A549 (cell line): ENCODE measurements at regions not wholly inside any gene's neighbourhood (a gene's known extent, or its start where the extent isn't known, plus 50 kb on each side); places are given as distances from the start of the nearest gene placed in this dataset.
A peak's percentile ranks its signal among the peaks of the same experiment; 100 is the strongest.

ENCODE experiments used
- ATAC-seq, 2 experiments: fragments of 200-7000 bp in 1 of 2; fragments of >200 bp in 1 of 2; cut with Nextera tagmentation in 1 of 2; cut with Tn5 transposase in 1 of 2; 3 replicates each; pipeline versions ENCODE4 v1.8.0 to v1.9.1; 2018 to 2020; ENCODE audit warnings: mild to moderate bottlenecking in 1 of 2, moderate library complexity in 1 of 2
- CTCF ChIA-PET: fragments of 300-600 bp; sonication (Branson Sonifier 250); formaldehyde crosslinking; extraction: SDS; loops from one replicate; lab custom pipeline; 2021; ENCODE audit warnings: antibody characterized with exemption, inconsistent platforms; lab: Yijun Ruan, JAX
- POLR2A ChIA-PET: fragments of 350-600 bp; formaldehyde crosslinking; extraction: SDS; loops from one replicate; lab custom pipeline; 2021; ENCODE audit warnings: antibody characterized with exemption, inconsistent platforms; lab: Yijun Ruan, JAX
- DNase-seq, 2 experiments: peaks; one replicate each; pipeline versions ENCODE4 v3.0.0 to v3.0.0-alpha.2; 2011 to 2016; ENCODE audit warnings: low read depth in 1 of 2, low spot score in 1 of 2
- FAIRE-seq: peaks from 2 replicates; lab custom pipeline; 2011; peaks lifted over from hg19 to GRCh38; lab: Jason Lieb, UNC
- H3K27ac ChIP-seq, 2 experiments: fragments of >200 bp; sonication (Bioruptor Twin); formaldehyde crosslinking; 3 replicates each; pipeline ENCODE4 v1.5.1; 2016 to 2017
- H3K4me1 ChIP-seq: fragments of >200 bp; sonication (Bioruptor Twin); formaldehyde crosslinking; 3 replicates; pipeline ENCODE4 v1.6.1; 2016
- H3K4me2 ChIP-seq: fragments of >200 bp; sonication (Bioruptor Twin); formaldehyde crosslinking; 3 replicates; pipeline ENCODE4 v1.6.1; 2016
- H3K4me3 ChIP-seq: fragments of >200 bp; sonication (Bioruptor Twin); formaldehyde crosslinking; 3 replicates; pipeline ENCODE4 v1.5.1; 2016
- H3K9me3 ChIP-seq: fragments of >200 bp; sonication (Bioruptor Twin); formaldehyde crosslinking; 3 replicates; pipeline ENCODE4 v1.6.1; 2016
- BHLHE40 ChIP-seq: IDR thresholded peaks from 2 replicates; pipeline ENCODE4 v1.6.1; 2012; ENCODE audit warnings: low read depth, low read length, inconsistent platforms
- CBX8 ChIP-seq: fragments of 200-600 bp; sonication (generic); IDR thresholded peaks from 2 replicates; pipeline ENCODE4 v1.6.1; 2016
- CHD4 ChIP-seq: fragments of 200-600 bp; sonication (generic); IDR thresholded peaks from 2 replicates; pipeline ENCODE4 v1.6.1; 2016; ENCODE audit warnings: antibody characterized with exemption, mild to moderate bottlenecking, borderline replicate concordance
- EHF ChIP-seq: fragments of 250-450 bp; sonication (Bioruptor Pico); IDR thresholded peaks from 2 replicates; pipeline ENCODE4 v1.5.0; 2020; ENCODE audit warnings: mild to moderate bottlenecking
- EP300 ChIP-seq, 2 experiments: fragments of >200 bp; sonication (Bioruptor Twin); formaldehyde crosslinking; IDR thresholded peaks; 2 replicates in 1 of 2; 3 replicates in 1 of 2; pipeline ENCODE4 v1.6.1; 2016 to 2017
- ESRRA ChIP-seq: fragments of 150-350 bp; IDR thresholded peaks from 2 replicates; pipeline ENCODE4 v1.6.1; 2014; ENCODE audit warnings: mild to moderate bottlenecking, low read length, borderline replicate concordance
- FOSL2 ChIP-seq, 2 experiments: fragments of 450-650 bp in 1 of 2; fragments of >200 bp in 1 of 2; sonication (Bioruptor Twin) in 1 of 2; formaldehyde crosslinking; IDR thresholded peaks; 2 replicates each; pipeline versions ENCODE4 v1.5.0 to v1.6.1; 2016 to 2020; ENCODE audit warnings: mild to moderate bottlenecking in 1 of 2, moderate library complexity in 1 of 2
- HDAC2 ChIP-seq: fragments of 200-600 bp; sonication (generic); IDR thresholded peaks from 2 replicates; pipeline ENCODE4 v1.6.1; 2016
- HEYL ChIP-seq: fragments of 250-450 bp; sonication (Bioruptor Pico); IDR thresholded peaks from 2 replicates; pipeline ENCODE4 v1.8.0; 2021; ENCODE audit warnings: mild to moderate bottlenecking, moderate library complexity
- HOXA7 ChIP-seq: fragments of 250-450 bp; sonication (Bioruptor Pico); IDR thresholded peaks from 2 replicates; pipeline ENCODE4 v1.5.0; 2020; ENCODE audit warnings: mild to moderate bottlenecking, moderate library complexity
- KDM5A ChIP-seq: fragments of 200-600 bp; sonication (generic); IDR thresholded peaks from 2 replicates; pipeline ENCODE4 v1.6.1; 2016; ENCODE audit warnings: antibody characterized with exemption, mild to moderate bottlenecking
- NR3C1 ChIP-seq: fragments of >200 bp; sonication (Bioruptor Twin); formaldehyde crosslinking; IDR thresholded peaks from 3 replicates; pipeline ENCODE4 v1.6.1; 2017
- RAD21 ChIP-seq, 2 experiments: fragments of >200 bp in 1 of 2; sonication (Bioruptor Twin) in 1 of 2; formaldehyde crosslinking in 1 of 2; IDR thresholded peaks in 1 of 2; conservative IDR thresholded peaks in 1 of 2; 2 replicates in 1 of 2; 3 replicates in 1 of 2; pipeline ENCODE4 v1.6.1; 2012 to 2018; ENCODE audit warnings: inconsistent platforms in 1 of 2
- RCOR1 ChIP-seq: fragments of 150-350 bp; IDR thresholded peaks from 2 replicates; pipeline ENCODE4 v1.6.1; 2014; ENCODE audit warnings: antibody characterized with exemption, low read length, low read depth
- ZC3H11A ChIP-seq: fragments of 450-650 bp; IDR thresholded peaks from 2 replicates; pipeline ENCODE4 v1.6.1; 2014; ENCODE audit warnings: antibody characterized with exemption, mild to moderate bottlenecking
- WGBS: methylation state at CpG from one replicate; pipeline ENCODE4 v1.1.6; 2017; ENCODE audit errors: missing lambda C conversion rate; 5-methylcytosine and 5-hydroxymethylcytosine counted together
- TF ChIP-seq, protein P1 (sequence below): fragments of 150-350 bp; IDR thresholded peaks from 2 replicates; pipeline ENCODE4 v1.6.1; 2014; ENCODE audit warnings: low read depth, mild to moderate bottlenecking, low read length
- TF ChIP-seq, protein P2 (sequence below): fragments of 450-650 bp; IDR thresholded peaks from 2 replicates; pipeline ENCODE4 v1.6.1; 2014; ENCODE audit warnings: antibody characterized with exemption
- TF ChIP-seq, protein P3 (sequence below): fragments of 250-450 bp; sonication (Bioruptor Pico); IDR thresholded peaks from 2 replicates; pipeline ENCODE4 v1.5.0; 2020; ENCODE audit warnings: low read depth, mild to moderate bottlenecking, moderate library complexity
- TF ChIP-seq, protein P4 (sequence below): fragments of >200 bp; sonication (Bioruptor Twin); formaldehyde crosslinking; IDR thresholded peaks from 3 replicates; pipeline ENCODE4 v1.6.1; 2016
- TF ChIP-seq, protein P5 (sequence below): fragments of >200 bp; sonication (Bioruptor Twin); formaldehyde crosslinking; IDR thresholded peaks from 3 replicates; pipeline ENCODE4 v1.5.1; 2016
- TF ChIP-seq, protein P6 (sequence below): IDR thresholded peaks from 2 replicates; pipeline ENCODE4 v1.6.1; 2012; ENCODE audit warnings: low read depth, borderline replicate concordance

DNA sequence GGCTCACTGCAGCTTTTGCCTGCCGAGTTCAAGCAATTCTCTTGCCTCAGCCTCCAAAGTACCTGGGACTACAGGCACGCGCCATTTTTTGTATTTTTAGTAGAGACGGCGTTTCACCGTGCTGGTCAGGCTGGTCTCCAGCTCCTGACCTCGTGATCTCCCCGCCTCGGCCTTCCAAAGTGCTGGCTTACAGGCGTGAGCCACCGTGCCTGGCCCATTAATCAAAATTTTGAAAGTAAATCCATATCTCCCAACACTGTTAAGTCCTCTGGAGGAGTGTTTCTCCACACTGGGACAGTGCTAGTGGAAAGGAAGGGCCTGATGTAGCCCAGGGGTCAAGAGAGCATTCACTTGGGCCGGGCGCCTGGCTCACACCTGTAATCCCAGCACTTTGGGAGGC, 644.6 kb downstream of the SH2D4B start:
- peaks cover 6% of the 10 kb centered on the region; the same call in 2 of the 3 replicates for H3K9me3 ChIP-seq
- DNase-seq = no peak
- no peak overlapping the region for H3K4me3 ChIP-seq
- no peaks in the 10 kb centered on the region for H3K4me1 ChIP-seq
- no peak for ATAC-seq
- ChIA-PET POLR2A (no interaction called here), CTCF (interaction anchor here (0.6 kb wide), 1 partner anchor 16 kb away, joined by 3 read pairs; no protein-coding TSS in a partner anchor)
- FAIRE-seq = no peak
- TF ChIP-seq ESRRA (no peak), HEYL (CRISPR knock-in tag) (no peak), BHLHE40 (no peak), EHF (no peak), RCOR1 (no peak)
- TF ChIP-seq, protein P1, sequence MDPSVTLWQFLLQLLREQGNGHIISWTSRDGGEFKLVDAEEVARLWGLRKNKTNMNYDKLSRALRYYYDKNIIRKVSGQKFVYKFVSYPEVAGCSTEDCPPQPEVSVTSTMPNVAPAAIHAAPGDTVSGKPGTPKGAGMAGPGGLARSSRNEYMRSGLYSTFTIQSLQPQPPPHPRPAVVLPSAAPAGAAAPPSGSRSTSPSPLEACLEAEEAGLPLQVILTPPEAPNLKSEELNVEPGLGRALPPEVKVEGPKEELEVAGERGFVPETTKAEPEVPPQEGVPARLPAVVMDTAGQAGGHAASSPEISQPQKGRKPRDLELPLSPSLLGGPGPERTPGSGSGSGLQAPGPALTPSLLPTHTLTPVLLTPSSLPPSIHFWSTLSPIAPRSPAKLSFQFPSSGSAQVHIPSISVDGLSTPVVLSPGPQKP = no peak
- TF ChIP-seq, protein P2, sequence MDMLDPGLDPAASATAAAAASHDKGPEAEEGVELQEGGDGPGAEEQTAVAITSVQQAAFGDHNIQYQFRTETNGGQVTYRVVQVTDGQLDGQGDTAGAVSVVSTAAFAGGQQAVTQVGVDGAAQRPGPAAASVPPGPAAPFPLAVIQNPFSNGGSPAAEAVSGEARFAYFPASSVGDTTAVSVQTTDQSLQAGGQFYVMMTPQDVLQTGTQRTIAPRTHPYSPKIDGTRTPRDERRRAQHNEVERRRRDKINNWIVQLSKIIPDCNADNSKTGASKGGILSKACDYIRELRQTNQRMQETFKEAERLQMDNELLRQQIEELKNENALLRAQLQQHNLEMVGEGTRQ = no peak
- no peak overlapping the region for H3K27ac ChIP-seq
- no peak overlapping the region for H3K4me2 ChIP-seq
- 63% methylated on average over 13 of the region's 13 CpGs for WGBS

DNA sequence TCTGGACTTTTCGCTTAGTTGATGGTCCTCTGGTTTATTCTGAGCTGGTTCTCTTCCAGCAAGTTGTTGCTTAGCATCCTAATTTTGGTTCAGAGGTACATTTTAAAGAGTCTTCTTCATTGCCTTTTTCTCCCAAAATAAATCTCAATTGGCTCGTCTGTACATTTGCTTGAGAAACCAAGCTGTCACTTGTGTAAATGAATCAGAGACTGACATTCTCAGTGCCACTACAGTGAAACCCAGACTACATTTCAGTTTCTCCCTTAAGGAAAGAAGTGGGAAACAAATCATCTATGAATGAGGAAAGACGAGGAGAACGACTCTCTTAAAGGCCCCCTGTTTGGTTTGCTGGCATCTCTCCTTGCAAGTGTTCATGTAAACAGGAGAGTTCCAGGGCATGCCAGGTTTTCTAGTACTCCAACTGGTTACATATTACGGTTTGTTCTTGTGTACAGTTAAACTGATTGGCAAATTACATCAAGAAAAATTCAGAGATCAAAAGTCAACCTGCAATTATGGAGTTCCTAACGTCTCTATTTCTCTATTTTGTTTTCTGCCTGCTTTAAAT, 654.6 kb downstream of the SH2D4B start:
- TF ChIP-seq, protein P3, sequence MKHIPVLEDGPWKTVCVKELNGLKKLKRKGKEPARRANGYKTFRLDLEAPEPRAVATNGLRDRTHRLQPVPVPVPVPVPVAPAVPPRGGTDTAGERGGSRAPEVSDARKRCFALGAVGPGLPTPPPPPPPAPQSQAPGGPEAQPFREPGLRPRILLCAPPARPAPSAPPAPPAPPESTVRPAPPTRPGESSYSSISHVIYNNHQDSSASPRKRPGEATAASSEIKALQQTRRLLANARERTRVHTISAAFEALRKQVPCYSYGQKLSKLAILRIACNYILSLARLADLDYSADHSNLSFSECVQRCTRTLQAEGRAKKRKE (CRISPR knock-in tag) = no peak
- no peak for TF ChIP-seq FOSL2 (IDR thresholded peaks at IDR 0.05)
- TF ChIP-seq FOSL2 (CRISPR knock-in tag; IDR thresholded peaks at IDR 0.05) = no peak
- no peak for TF ChIP-seq RAD21 (conservative IDR thresholded peaks at IDR 0.05 in 1 of 2, IDR thresholded peaks at IDR 0.05 in 1 of 2)
- no peak for TF ChIP-seq NR3C1
- TF ChIP-seq, protein P1 = no peak
- no peak for TF ChIP-seq HOXA7 (CRISPR knock-in tag)
- no peak for TF ChIP-seq KDM5A
- TF ChIP-seq, protein P4, sequence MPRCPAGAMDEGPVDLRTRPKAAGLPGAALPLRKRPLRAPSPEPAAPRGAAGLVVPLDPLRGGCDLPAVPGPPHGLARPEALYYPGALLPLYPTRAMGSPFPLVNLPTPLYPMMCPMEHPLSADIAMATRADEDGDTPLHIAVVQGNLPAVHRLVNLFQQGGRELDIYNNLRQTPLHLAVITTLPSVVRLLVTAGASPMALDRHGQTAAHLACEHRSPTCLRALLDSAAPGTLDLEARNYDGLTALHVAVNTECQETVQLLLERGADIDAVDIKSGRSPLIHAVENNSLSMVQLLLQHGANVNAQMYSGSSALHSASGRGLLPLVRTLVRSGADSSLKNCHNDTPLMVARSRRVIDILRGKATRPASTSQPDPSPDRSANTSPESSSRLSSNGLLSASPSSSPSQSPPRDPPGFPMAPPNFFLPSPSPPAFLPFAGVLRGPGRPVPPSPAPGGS = no peak
- TF ChIP-seq, protein P5, sequence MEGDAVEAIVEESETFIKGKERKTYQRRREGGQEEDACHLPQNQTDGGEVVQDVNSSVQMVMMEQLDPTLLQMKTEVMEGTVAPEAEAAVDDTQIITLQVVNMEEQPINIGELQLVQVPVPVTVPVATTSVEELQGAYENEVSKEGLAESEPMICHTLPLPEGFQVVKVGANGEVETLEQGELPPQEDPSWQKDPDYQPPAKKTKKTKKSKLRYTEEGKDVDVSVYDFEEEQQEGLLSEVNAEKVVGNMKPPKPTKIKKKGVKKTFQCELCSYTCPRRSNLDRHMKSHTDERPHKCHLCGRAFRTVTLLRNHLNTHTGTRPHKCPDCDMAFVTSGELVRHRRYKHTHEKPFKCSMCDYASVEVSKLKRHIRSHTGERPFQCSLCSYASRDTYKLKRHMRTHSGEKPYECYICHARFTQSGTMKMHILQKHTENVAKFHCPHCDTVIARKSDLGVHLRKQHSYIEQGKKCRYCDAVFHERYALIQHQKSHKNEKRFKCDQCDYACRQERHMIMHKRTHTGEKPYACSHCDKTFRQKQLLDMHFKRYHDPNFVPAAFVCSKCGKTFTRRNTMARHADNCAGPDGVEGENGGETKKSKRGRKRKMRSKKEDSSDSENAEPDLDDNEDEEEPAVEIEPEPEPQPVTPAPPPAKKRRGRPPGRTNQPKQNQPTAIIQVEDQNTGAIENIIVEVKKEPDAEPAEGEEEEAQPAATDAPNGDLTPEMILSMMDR = no peak
- TF ChIP-seq, protein P6, sequence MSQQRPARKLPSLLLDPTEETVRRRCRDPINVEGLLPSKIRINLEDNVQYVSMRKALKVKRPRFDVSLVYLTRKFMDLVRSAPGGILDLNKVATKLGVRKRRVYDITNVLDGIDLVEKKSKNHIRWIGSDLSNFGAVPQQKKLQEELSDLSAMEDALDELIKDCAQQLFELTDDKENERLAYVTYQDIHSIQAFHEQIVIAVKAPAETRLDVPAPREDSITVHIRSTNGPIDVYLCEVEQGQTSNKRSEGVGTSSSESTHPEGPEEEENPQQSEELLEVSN = no peak
- no peak for TF ChIP-seq HDAC2
- no peak for TF ChIP-seq ESRRA
- no peak for TF ChIP-seq ZC3H11A
- TF ChIP-seq CHD4 = no peak
- TF ChIP-seq EP300 (IDR thresholded peaks at IDR 0.05) = no peak
- no peak for TF ChIP-seq CBX8
- TF ChIP-seq, all 56 proteins: peak for 0
- ATAC-seq (no peak), DNase-seq (peak in 1 of 2 experiments; percentile 3), FAIRE-seq (no peak)
- WGBS = 8% methylated on average over 6 of the region's 6 CpGs
- H3K4me3 ChIP-seq = no peak overlapping the region
- ChIA-PET POLR2A (no interaction called here), CTCF (no interaction called here)
- H3K4me1 ChIP-seq = no peaks in the 10 kb centered on the region
- no peak overlapping the region for H3K27ac ChIP-seq
- no peaks in the 10 kb centered on the region for H3K9me3 ChIP-seq
- H3K4me2 ChIP-seq = no peak overlapping the region
